Activated naive CD4-positive, alpha-beta T cell treated with anti-CD3 and anti-CD28 coated beads for 36 hours (primary cell): ENCODE measurements at regions not wholly inside any gene's neighbourhood (a gene's known extent, or its start where the extent isn't known, plus 50 kb on each side); places are given as distances from the start of the nearest gene placed in this dataset.

Experiments
- CTCF ChIA-PET: fragments of 350-600 bp; sonication (Branson Sonifier 250); formaldehyde crosslinking; loops from one replicate; lab custom pipeline; 2021; ENCODE audit warnings: antibody characterized with exemption; lab: Charles Lee
- DNase-seq: peaks from one replicate; pipeline ENCODE4 v3.0.0-alpha.2; 2020
- H3K27ac Mint-ChIP-seq: one replicate; pipeline ENCODE4 v1.8.0; 2021; ENCODE audit warnings: mild to moderate bottlenecking, mixed read lengths
- H3K27me3 Mint-ChIP-seq: one replicate; pipeline ENCODE4 v1.8.0; 2021; ENCODE audit warnings: low read depth, mixed read lengths
- H3K36me3 Mint-ChIP-seq: one replicate; pipeline ENCODE4 v1.8.0; 2021; ENCODE audit warnings: low read depth, mixed read lengths
- H3K4me1 Mint-ChIP-seq: one replicate; pipeline ENCODE4 v1.8.0; 2021; ENCODE audit warnings: low read depth, mixed read lengths
- H3K4me3 Mint-ChIP-seq: one replicate; pipeline ENCODE4 v1.8.0; 2021; ENCODE audit warnings: mild to moderate bottlenecking, moderate library complexity, mixed read lengths
- H3K9me3 Mint-ChIP-seq: one replicate; pipeline ENCODE4 v1.8.0; 2021; ENCODE audit warnings: mixed read lengths
- intact Hi-C: fragments of 100-400 bp; cut with micrococcal nuclease; formaldehyde crosslinking; loops from one replicate; pipeline ENCODE4 v1.15.1; 2023

DNA sequence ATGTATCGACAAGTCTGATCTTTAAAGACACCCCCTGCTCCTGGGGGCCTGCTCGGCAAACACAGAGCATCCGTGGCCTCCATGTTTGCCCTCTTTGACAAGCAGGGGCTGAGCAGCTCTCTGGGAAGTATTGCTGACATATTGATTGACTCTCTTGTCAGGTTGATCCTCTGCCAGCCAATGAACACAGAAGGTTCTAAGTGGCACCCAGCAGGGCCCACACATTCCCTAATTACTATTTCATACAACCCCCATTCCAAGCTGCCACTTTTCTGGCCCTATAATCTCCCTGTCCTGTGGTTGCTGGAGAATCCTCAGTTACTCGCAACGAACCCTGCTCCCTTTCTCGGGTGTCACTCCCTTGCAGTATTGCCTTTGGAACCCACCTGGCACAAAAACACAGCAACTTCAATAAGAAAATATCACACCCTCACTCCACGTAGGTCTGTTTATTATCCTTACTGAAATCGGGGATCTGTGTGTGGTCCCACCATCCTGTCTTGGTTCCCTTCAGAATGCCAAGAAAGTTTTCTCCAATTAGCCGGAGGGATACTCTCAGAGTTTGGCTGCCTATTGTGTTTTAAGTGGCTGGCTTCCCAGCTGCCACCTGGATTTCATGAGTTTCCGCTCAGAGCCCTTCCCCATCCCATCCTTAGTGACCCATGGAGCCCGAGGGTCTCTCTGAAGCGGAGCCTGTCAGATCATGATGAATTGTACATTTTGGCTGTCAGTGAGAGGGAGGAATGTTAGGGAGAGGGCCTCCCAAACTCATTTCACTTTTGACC is 249.0 kb upstream of the WWC1 start:
- H3K36me3 Mint-ChIP-seq: no peaks in the 10 kb centered on the region

GRCh38 chr5:168046163-168046562 is 245.3 kb upstream of the WWC1 start:
- H3K4me1 Mint-ChIP-seq: no peaks in the 10 kb centered on the region
- intact Hi-C loops: no loop called here
- no peaks in the 10 kb centered on the region for H3K27me3 Mint-ChIP-seq
- DNase-seq: no peak
- CTCF ChIA-PET: no interaction called here
- H3K4me3 Mint-ChIP-seq: no peak overlapping the region
- no peaks in the 10 kb centered on the region for H3K36me3 Mint-ChIP-seq
- H3K9me3 Mint-ChIP-seq: no peaks in the 10 kb centered on the region
- H3K27ac Mint-ChIP-seq: no peak overlapping the region

More for the DNA sequence above, 249.0 kb upstream of the WWC1 start:
- Mint-ChIP-seq H3K27ac (no peak overlapping the region), H3K4me3 (no peak overlapping the region), H3K4me1 (no peaks in the 10 kb centered on the region), H3K27me3 (no peaks in the 10 kb centered on the region), H3K9me3 (no peaks in the 10 kb centered on the region)
- CTCF ChIA-PET: no interaction called here
- intact Hi-C loops: no loop called here
- DNase-seq: no peak

- Mint-ChIP-seq H3K4me3 (no peak overlapping the region), H3K4me1 (no peaks in the 10 kb centered on the region), H3K27me3 (no peaks in the 10 kb centered on the region), H3K36me3 (no peaks in the 10 kb centered on the region), H3K27ac (no peak overlapping the region), H3K9me3 (no peaks in the 10 kb centered on the region)
- intact Hi-C loops: loop anchor here (1.0 kb wide), 1 partner anchor 324 kb away; no protein-coding TSS in a partner anchor
- DNase-seq: peak; percentile 52
- CTCF ChIA-PET: interaction anchor here (0.6 to 1.8 kb wide), 4 partner anchors 21 to 324 kb away, joined by 3 to 9 read pairs (median 3); no protein-coding TSS in a partner anchor
Measured at GRCh38 chr5:168047043-168047668, 244.3 kb upstream of the WWC1 start.

GRCh38 chr5:168047669-168048111 is 243.8 kb upstream of the WWC1 start:
- Mint-ChIP-seq H3K9me3 (no peaks in the 10 kb centered on the region), H3K36me3 (no peaks in the 10 kb centered on the region), H3K4me1 (no peaks in the 10 kb centered on the region), H3K4me3 (no peak overlapping the region), H3K27ac (no peak overlapping the region), H3K27me3 (no peaks in the 10 kb centered on the region)
- DNase-seq: no peak
- CTCF ChIA-PET: interaction anchor here (0.6 to 1.8 kb wide), 4 partner anchors 21 to 325 kb away, joined by 3 to 9 read pairs (median 3); no protein-coding TSS in a partner anchor
- intact Hi-C loops: loop anchor here (1.0 kb wide), 1 partner anchor 324 kb away; no protein-coding TSS in a partner anchor

DNA sequence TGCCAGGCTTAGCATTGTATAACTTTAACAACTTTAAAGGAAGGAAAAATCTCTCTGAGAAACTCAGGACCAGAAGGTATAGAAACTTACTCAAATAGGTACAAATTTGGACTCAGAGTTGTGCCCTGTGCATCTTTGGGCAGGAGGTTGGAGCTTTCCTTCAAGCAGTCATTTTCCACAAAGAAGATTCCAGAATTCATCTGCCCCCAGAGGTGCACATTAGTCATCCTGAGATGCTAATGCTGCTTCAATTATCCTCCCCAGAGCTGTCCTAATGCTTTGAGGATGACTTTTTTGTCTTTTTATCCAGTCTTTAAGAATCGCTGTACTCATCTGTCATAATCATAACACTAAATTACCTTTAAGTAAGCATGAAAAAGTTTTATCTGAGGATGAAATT is 243.0 kb upstream of the WWC1 start:
- DNase-seq: no peak
- H3K4me1 Mint-ChIP-seq: no peaks in the 10 kb centered on the region
- no peak overlapping the region for H3K4me3 Mint-ChIP-seq
- H3K27ac Mint-ChIP-seq: no peak overlapping the region
- intact Hi-C loops: no loop called here
- no peaks in the 10 kb centered on the region for H3K9me3 Mint-ChIP-seq
- no peaks in the 10 kb centered on the region for H3K36me3 Mint-ChIP-seq
- CTCF ChIA-PET: interaction anchor here (1.8 kb wide), 1 partner anchor 326 kb away, joined by 9 read pairs; no protein-coding TSS in a partner anchor
- no peaks in the 10 kb centered on the region for H3K27me3 Mint-ChIP-seq

GRCh38 chr5:168052686-168053085 is 238.8 kb upstream of the WWC1 start:
- H3K4me1 Mint-ChIP-seq: no peaks in the 10 kb centered on the region
- intact Hi-C loops: no loop called here
- no peak overlapping the region for H3K4me3 Mint-ChIP-seq
- no peak overlapping the region for H3K27ac Mint-ChIP-seq
- H3K27me3 Mint-ChIP-seq: no peaks in the 10 kb centered on the region
- no peaks in the 10 kb centered on the region for H3K9me3 Mint-ChIP-seq
- no peak for DNase-seq
- CTCF ChIA-PET: interaction anchor here (0.7 kb wide), 2 partner anchors 17 to 84 kb away, joined by 3 to 5 read pairs; no protein-coding TSS in a partner anchor
- no peaks in the 10 kb centered on the region for H3K36me3 Mint-ChIP-seq

GRCh38 chr5:168054091-168054490 is 237.4 kb upstream of the WWC1 start:
- H3K27ac Mint-ChIP-seq: no peak overlapping the region
- intact Hi-C loops: no loop called here
- H3K4me3 Mint-ChIP-seq: no peak overlapping the region
- H3K27me3 Mint-ChIP-seq: no peaks in the 10 kb centered on the region
- peaks cover 7% of the 10 kb centered on the region for H3K9me3 Mint-ChIP-seq
- no peak for DNase-seq
- CTCF ChIA-PET: interaction anchor here (0.6 kb wide), 1 partner anchor 353 kb away, joined by 3 read pairs; no protein-coding TSS in a partner anchor
- H3K36me3 Mint-ChIP-seq: no peaks in the 10 kb centered on the region
- H3K4me1 Mint-ChIP-seq: no peaks in the 10 kb centered on the region

DNA sequence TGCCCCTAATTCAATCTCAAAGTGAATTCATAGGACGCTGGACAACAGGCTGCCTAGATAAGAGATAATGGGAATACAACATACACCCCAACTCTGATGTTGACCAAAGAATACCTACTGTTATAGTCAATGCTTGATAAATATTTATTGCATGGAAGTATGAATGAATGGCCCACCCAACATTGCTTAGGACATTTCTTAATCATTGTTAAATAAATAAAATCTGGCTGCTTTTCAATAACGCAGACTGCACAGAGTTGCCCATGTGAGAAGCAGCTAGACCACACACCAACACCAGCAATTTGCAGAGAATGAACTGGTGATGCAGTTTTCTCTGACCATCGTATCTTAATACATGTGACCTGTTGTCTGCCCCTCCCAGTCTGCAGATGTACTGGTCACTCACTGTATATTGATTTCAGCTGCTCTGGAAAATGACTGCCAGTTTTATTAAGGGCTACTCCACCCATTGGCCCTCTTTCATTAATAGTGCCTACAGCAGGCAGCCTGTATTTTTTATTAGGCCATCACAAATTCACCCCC is 236.2 kb upstream of the WWC1 start:
- CTCF ChIA-PET: interaction anchor here (0.7 kb wide), 1 partner anchor 969 kb away, joined by 3 read pairs; no protein-coding TSS in a partner anchor
- Mint-ChIP-seq H3K27me3 (no peaks in the 10 kb centered on the region), H3K9me3 (peaks cover 7% of the 10 kb centered on the region), H3K4me1 (no peaks in the 10 kb centered on the region), H3K4me3 (no peak overlapping the region), H3K36me3 (no peaks in the 10 kb centered on the region), H3K27ac (no peak overlapping the region)
- intact Hi-C loops: no loop called here
- DNase-seq: no peak

DNA sequence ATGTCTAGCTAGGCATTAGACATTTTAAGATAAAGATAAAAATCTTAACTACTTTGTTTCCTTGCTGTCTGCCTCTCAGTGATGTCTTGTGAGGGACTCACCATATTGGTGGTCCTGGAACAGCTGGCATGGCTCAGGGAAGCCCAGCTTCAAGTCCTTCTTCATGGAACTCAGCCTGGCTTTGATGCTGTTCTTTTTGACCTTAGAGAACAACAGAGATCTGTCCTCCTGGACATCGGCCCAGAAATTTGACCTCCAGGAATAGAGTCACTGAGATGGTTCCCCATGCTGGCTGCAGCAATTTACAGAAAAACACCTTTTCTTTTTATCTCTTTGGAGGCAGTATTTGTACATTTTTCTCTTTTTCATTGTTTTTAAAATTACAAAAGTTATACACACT is 235.5 kb upstream of the WWC1 start:
- Mint-ChIP-seq H3K27me3 (no peaks in the 10 kb centered on the region), H3K9me3 (peaks cover 7% of the 10 kb centered on the region), H3K36me3 (no peaks in the 10 kb centered on the region), H3K27ac (no peak overlapping the region), H3K4me3 (no peak overlapping the region), H3K4me1 (no peaks in the 10 kb centered on the region)
- intact Hi-C loops: no loop called here
- DNase-seq: no peak
- CTCF ChIA-PET: no interaction called here

DNA sequence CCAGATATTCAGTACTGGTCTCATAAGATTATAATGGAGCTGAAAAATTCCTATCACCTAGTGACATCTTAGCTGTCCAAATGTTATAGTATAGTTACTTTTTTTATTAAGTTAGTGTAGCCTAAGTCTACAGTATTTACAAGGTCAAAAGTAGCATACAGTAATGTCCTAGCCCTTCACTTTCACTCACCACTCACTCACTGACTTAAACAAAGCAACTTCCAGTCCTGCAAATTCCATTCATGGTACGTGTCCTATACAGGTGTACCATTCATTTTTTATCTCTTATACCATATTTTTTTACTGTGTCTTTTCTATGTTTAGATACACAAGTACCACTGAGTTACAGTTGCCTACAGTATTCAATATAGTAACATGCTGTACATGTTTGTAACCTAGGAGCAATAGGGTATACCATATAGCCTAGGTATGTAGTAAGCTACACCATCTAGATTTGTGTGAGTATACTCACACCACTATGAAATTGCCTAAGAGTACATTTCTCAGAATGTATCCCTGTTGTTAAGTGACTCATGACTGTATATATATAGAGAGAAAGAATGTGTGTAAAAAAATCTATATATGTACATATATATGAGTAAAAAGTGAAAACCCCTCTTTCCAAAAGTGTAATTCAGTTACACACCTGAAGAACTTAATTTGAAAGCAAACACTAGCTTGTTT is 234.8 kb upstream of the WWC1 start:
- CTCF ChIA-PET: no interaction called here
- Mint-ChIP-seq H3K27ac (no peak overlapping the region), H3K4me3 (no peak overlapping the region), H3K36me3 (no peaks in the 10 kb centered on the region), H3K9me3 (peaks cover 7% of the 10 kb centered on the region), H3K27me3 (peaks cover 3% of the 10 kb centered on the region), H3K4me1 (no peaks in the 10 kb centered on the region)
- DNase-seq: no peak
- intact Hi-C loops: no loop called here

DNA sequence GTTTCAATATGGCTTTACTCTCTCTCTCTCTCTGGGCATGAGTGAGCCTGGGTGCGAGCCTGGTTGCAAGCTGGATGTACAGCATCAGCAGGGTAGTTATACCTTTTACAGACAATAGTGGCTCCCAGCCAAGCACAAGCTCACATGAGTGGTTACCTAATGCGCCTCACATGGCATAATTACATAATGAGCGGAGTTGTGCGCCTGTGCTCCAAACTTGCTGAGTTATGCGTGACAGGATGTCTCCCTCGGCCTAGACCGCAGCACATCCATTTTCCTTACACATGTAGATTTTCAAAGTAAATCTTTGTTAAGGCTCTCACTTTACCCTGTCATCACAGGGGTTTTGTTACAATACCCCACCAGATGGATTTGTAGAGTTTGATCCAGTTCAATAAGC is 233.5 kb upstream of the WWC1 start:
- CTCF ChIA-PET: interaction anchor here (0.7 to 0.8 kb wide), 2 partner anchors 47 to 162 kb away, joined by 3 to 6 read pairs; no protein-coding TSS in a partner anchor
- H3K4me1 Mint-ChIP-seq: no peaks in the 10 kb centered on the region

GRCh38 chr5:168059131-168059530 is 232.3 kb upstream of the WWC1 start:
- Mint-ChIP-seq H3K9me3 (peaks cover 7% of the 10 kb centered on the region), H3K4me3 (no peak overlapping the region), H3K36me3 (no peaks in the 10 kb centered on the region), H3K4me1 (no peaks in the 10 kb centered on the region), H3K27me3 (peaks cover 6% of the 10 kb centered on the region), H3K27ac (no peak overlapping the region)
- intact Hi-C loops: no loop called here
- DNase-seq: no peak
- CTCF ChIA-PET: no interaction called here

More for the DNA sequence above, 233.5 kb upstream of the WWC1 start:
- no peak for DNase-seq
- H3K9me3 Mint-ChIP-seq: peaks cover 7% of the 10 kb centered on the region
- H3K27ac Mint-ChIP-seq: no peak overlapping the region
- no peaks in the 10 kb centered on the region for H3K36me3 Mint-ChIP-seq
- intact Hi-C loops: no loop called here
- peaks cover 6% of the 10 kb centered on the region for H3K27me3 Mint-ChIP-seq
- H3K4me3 Mint-ChIP-seq: no peak overlapping the region
